ENCODE measurements at regions not wholly inside any gene's neighbourhood (a gene's known extent, or its start where the extent isn't known, plus 50 kb on each side); places are given as distances from the start of the nearest gene placed in this dataset.

GRCh38 chr2:224302952-224303351 lies 99.0 kb downstream of the FAM124B start:
- TF ChIP-seq ZNF274 (IDR thresholded peaks at IDR 0.05; ENCODE audit: borderline replicate concordance, extremely low read depth, low read length), result no peak
- no peak for TF ChIP-seq CTCF (IDR thresholded peaks at IDR 0.05; ENCODE audit: control extremely low read depth in 1 of 3, insufficient read depth in 1 of 3, low read depth in 1 of 3, low read length in 3 of 3)
- no peak for TF ChIP-seq POLR2A (IDR thresholded peaks at IDR 0.05; ENCODE audit: control extremely low read depth in 1 of 2, low read depth in 2 of 2, low read length in 2 of 2)
- TF ChIP-seq SP1 (IDR thresholded peaks at IDR 0.05; ENCODE audit: low read depth, low read length), result no peak
- no peak for TF ChIP-seq GABPA (IDR thresholded peaks at IDR 0.05; ENCODE audit: borderline replicate concordance, insufficient read depth, low read length)
- no peak for TF ChIP-seq HDAC2 (IDR thresholded peaks at IDR 0.05; ENCODE audit: borderline replicate concordance in 1 of 2, low read depth in 2 of 2, low read length in 2 of 2)
- no peak for TF ChIP-seq POLR2AphosphoS5 (IDR thresholded peaks at IDR 0.05; ENCODE audit: low read depth, low read length)
- no peak for TF ChIP-seq EZH2 (IDR thresholded peaks at IDR 0.05; ENCODE audit: low read depth, low read length, severe bottlenecking)
- TF ChIP-seq SIN3A (conservative IDR thresholded peaks at IDR 0.05 in 1 of 2, IDR thresholded peaks at IDR 0.05 in 1 of 2; ENCODE audit: low read depth in 1 of 2, low read length in 2 of 2), result no peak
- TF ChIP-seq FOSL1 (IDR thresholded peaks at IDR 0.05; ENCODE audit: insufficient read depth, low read depth, low read length), result no peak
